CD14-positive monocyte (primary cell): ENCODE measurements at regions not wholly inside any gene's neighbourhood (a gene's known extent, or its start where the extent isn't known, plus 50 kb on each side); places are given as distances from the start of the nearest gene placed in this dataset.

Source experiments
- DNase-seq, 3 donors: peaks; one replicate each; pipeline ENCODE4 v3.0.0-alpha.2; 2011 to 2022
- H2AFZ ChIP-seq: 2 replicates; pipeline ENCODE4 v1.6.0; 2012; ENCODE audit warnings: mild to moderate bottlenecking, low read depth, low read length, inconsistent platforms; ENCODE audit not compliant: insufficient read depth, poor library complexity, severe bottlenecking
- H3K27ac ChIP-seq, 2 donors: 1 replicate in 1 of 2; 2 replicates in 1 of 2; pipeline ENCODE4 v1.5.1; 2012 to 2013; ENCODE audit warnings: low read length in 2 of 2, control low read depth in 1 of 2, inconsistent platforms in 1 of 2, low read depth in 1 of 2, mild to moderate bottlenecking in 1 of 2
- H3K27me3 ChIP-seq, 2 donors: one replicate each; pipeline versions ENCODE4 v1.6.0 to v1.6.1; 2011 to 2013; ENCODE audit warnings: low read length in 2 of 2; ENCODE audit not compliant: control insufficient read depth in 2 of 2, insufficient read depth in 2 of 2
- H3K36me3 ChIP-seq, 2 donors: replicated peaks in 1 of 2; 1 replicate in 1 of 2; 2 replicates in 1 of 2; pipeline versions ENCODE4 v1.5.1 to v1.6.1; 2012 to 2013; ENCODE audit warnings: low read length in 2 of 2, control low read depth in 1 of 2, inconsistent platforms in 1 of 2, mild to moderate bottlenecking in 1 of 2; ENCODE audit not compliant: insufficient read depth in 2 of 2, control insufficient read depth in 1 of 2
- H3K4me1 ChIP-seq, 2 donors: 1 replicate in 1 of 2; 2 replicates in 1 of 2; pipeline versions ENCODE4 v1.5.1 to v1.6.1; 2012 to 2013; ENCODE audit warnings: low read length in 2 of 2, control low read depth in 1 of 2, inconsistent platforms in 1 of 2, mild to moderate bottlenecking in 1 of 2, moderate library complexity in 1 of 2; ENCODE audit not compliant: insufficient read depth in 2 of 2, control insufficient read depth in 1 of 2
- H3K4me2 ChIP-seq: replicated peaks from 2 replicates; pipeline ENCODE3; 2012; ENCODE audit warnings: low read length, moderate library complexity, mild to moderate bottlenecking; ENCODE audit not compliant: poor library complexity, severe bottlenecking; ENCODE audit errors: extremely low read depth
- H3K4me3 ChIP-seq, 3 experiments: fragments of 200-600 bp in 1 of 3; sonication (generic) in 1 of 3; replicated peaks in 1 of 3; 1 replicate in 2 of 3; 2 replicates in 1 of 3; pipeline ENCODE4 v1.5.1; 2011 to 2013; ENCODE audit warnings: low read length in 3 of 3, mild to moderate bottlenecking in 3 of 3, control low read depth in 2 of 3, low read depth in 2 of 3, inconsistent platforms in 1 of 3, moderate library complexity in 1 of 3
- H3K79me2 ChIP-seq: 2 replicates; pipeline ENCODE4 v1.6.0; 2012; ENCODE audit warnings: mild to moderate bottlenecking, control low read depth, inconsistent platforms, low read length, moderate library complexity; ENCODE audit not compliant: insufficient read depth
- H3K9ac ChIP-seq: 2 replicates; pipeline ENCODE4 v1.6.0; 2017; ENCODE audit warnings: low read length, mild to moderate bottlenecking; ENCODE audit not compliant: insufficient read depth, poor library complexity, severe bottlenecking
- H3K9me3 ChIP-seq, 2 donors: replicated peaks in 1 of 2; 1 replicate in 1 of 2; 2 replicates in 1 of 2; pipeline versions ENCODE4 v1.5.1 to v1.6.1; 2012 to 2013; ENCODE audit warnings: low read length in 2 of 2, control low read depth in 1 of 2; ENCODE audit not compliant: control insufficient read depth in 1 of 2, insufficient read depth in 1 of 2
- H4K20me1 ChIP-seq: 2 replicates; pipeline ENCODE4 v1.6.0; 2012; ENCODE audit warnings: mild to moderate bottlenecking, low read length, control low read depth, moderate library complexity; ENCODE audit not compliant: insufficient read depth
- H3K27ac Mint-ChIP-seq, 7 donors: one replicate each; pipeline ENCODE4 v1.8.0; 2020; ENCODE audit warnings: mild to moderate bottlenecking in 7 of 7, mixed read lengths in 7 of 7, moderate library complexity in 6 of 7, inconsistent platforms in 2 of 7
- H3K27me3 Mint-ChIP-seq, 3 donors: one replicate each; pipeline ENCODE4 v1.8.0; 2021 to 2022; ENCODE audit warnings: low read depth in 3 of 3, mild to moderate bottlenecking in 3 of 3, mixed read lengths in 3 of 3, moderate library complexity in 3 of 3, inconsistent platforms in 1 of 3
- H3K36me3 Mint-ChIP-seq, 2 donors: one replicate each; pipeline ENCODE4 v1.8.0; 2020; ENCODE audit warnings: mixed read lengths in 2 of 2, inconsistent platforms in 1 of 2, mild to moderate bottlenecking in 1 of 2
- H3K4me1 Mint-ChIP-seq: one replicate; pipeline ENCODE4 v1.8.0; 2020; ENCODE audit warnings: mild to moderate bottlenecking, mixed read lengths
- H3K4me3 Mint-ChIP-seq, 2 donors: one replicate each; pipeline ENCODE4 v1.8.0; 2020; ENCODE audit warnings: mild to moderate bottlenecking in 2 of 2, mixed read lengths in 2 of 2, moderate library complexity in 1 of 2
- H3K9me3 Mint-ChIP-seq, 7 donors: one replicate each; pipeline ENCODE4 v1.8.0; 2020 to 2022; ENCODE audit warnings: mixed read lengths in 7 of 7, mild to moderate bottlenecking in 6 of 7, moderate library complexity in 6 of 7, inconsistent platforms in 2 of 7
- WGBS: methylation state at CpG from one replicate; pipeline ENCODE4 v1.1.5; 2013; ENCODE audit warnings: missing lambda C conversion rate; ENCODE audit not compliant: insufficient coverage; 5-methylcytosine and 5-hydroxymethylcytosine counted together
- intact Hi-C, 2 donors: fragments of 100-400 bp; cut with micrococcal nuclease; formaldehyde crosslinking; loops; one replicate each; pipeline versions ENCODE4 v1.15.0 to v1.15.1; 2023
- TF ChIP-seq, protein P1 (sequence below): fragments of 200-600 bp; IDR thresholded peaks from one replicate; pipeline ENCODE4 v1.8.0; 2022; ENCODE audit warnings: antibody characterized with exemption, mild to moderate bottlenecking

GRCh38 chrX:20317873-20318272 is 51.2 kb upstream of the RPS6KA3 start:
- Mint-ChIP-seq H3K27ac (no peak overlapping the region), H3K4me1 (peaks cover 71% of the 10 kb centered on the region)
- TF ChIP-seq, protein P1, sequence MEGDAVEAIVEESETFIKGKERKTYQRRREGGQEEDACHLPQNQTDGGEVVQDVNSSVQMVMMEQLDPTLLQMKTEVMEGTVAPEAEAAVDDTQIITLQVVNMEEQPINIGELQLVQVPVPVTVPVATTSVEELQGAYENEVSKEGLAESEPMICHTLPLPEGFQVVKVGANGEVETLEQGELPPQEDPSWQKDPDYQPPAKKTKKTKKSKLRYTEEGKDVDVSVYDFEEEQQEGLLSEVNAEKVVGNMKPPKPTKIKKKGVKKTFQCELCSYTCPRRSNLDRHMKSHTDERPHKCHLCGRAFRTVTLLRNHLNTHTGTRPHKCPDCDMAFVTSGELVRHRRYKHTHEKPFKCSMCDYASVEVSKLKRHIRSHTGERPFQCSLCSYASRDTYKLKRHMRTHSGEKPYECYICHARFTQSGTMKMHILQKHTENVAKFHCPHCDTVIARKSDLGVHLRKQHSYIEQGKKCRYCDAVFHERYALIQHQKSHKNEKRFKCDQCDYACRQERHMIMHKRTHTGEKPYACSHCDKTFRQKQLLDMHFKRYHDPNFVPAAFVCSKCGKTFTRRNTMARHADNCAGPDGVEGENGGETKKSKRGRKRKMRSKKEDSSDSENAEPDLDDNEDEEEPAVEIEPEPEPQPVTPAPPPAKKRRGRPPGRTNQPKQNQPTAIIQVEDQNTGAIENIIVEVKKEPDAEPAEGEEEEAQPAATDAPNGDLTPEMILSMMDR, result no peak

More at GRCh38 chrX:20317873-20318272, 51.2 kb upstream of the RPS6KA3 start:
- Mint-ChIP-seq H3K27me3 (no peaks in the 10 kb centered on the region), H3K36me3 (no peaks in the 10 kb centered on the region), H3K4me3 (no peak overlapping the region), H3K9me3 (peaks cover 0 to 3% (median 0%) of the 10 kb centered on the region in 7 donors)
- Histone ChIP-seq H3K27ac (no peak overlapping the region), H3K36me3 (no peaks in the 10 kb centered on the region), H4K20me1 (no peaks in the 10 kb centered on the region), H2AFZ (no peak overlapping the region), H3K9ac (no peak overlapping the region), H3K4me2 (no peak overlapping the region), H3K79me2 (no peaks in the 10 kb centered on the region), H3K9me3 (no peaks in the 10 kb centered on the region), H3K4me1 (peaks cover 61 to 67% of the 10 kb centered on the region in 2 donors), H3K27me3 (no peaks in the 10 kb centered on the region), H3K4me3 (no peak overlapping the region)
- DNase-seq, result no peak
- WGBS, result 100% methylated on average over 1 of the region's 5 CpGs
- intact Hi-C loops, result loop anchor here in 1 of 2 donors (10.0 kb wide), 1 partner anchor 53 kb away; the partner anchor contains the start of gene RPS6KA3
